HG03135 (cell line): ENCODE measurements at regions not wholly inside any gene's neighbourhood (a gene's known extent, or its start where the extent isn't known, plus 50 kb on each side); places are given as distances from the start of the nearest gene placed in this dataset.
"Not testable (repeated sequence)": the region's sequence is repeated elsewhere in the genome, so short reads cannot be mapped to it uniquely, and the experiment has no call there.

Source experiments
- ATAC-seq: cut with Tn5 transposase; IDR thresholded peaks from one replicate; pipeline ENCODE4 v1.9.1; 2021; ENCODE audit warnings: mild to moderate bottlenecking, moderate library complexity; ENCODE audit not compliant: unreplicated experiment

GRCh38 chr14:105675433-105675832 is 149.1 kb downstream of the TMEM121 start:
- not testable (repeated sequence) for ATAC-seq

- not testable (repeated sequence) for ATAC-seq
These were observed 149.7 kb downstream of the TMEM121 start for GRCh38 chr14:105675905-105676670.

- not testable (repeated sequence) for ATAC-seq
These were observed 151.7 kb downstream of the TMEM121 start for GRCh38 chr14:105678057-105678456.

GRCh38 chr14:105678996-105679958 is 152.9 kb downstream of the TMEM121 start:
- not testable (repeated sequence) for ATAC-seq

- ATAC-seq = peak; percentile 60
These were observed 153.8 kb downstream of the TMEM121 start for GRCh38 chr14:105679959-105680735.

GRCh38 chr14:105680736-105681098 is 154.3 kb downstream of the TMEM121 start:
- peak; percentile 33 for ATAC-seq

GRCh38 chr14:105681606-105682185 is 155.3 kb downstream of the TMEM121 start:
- ATAC-seq = not testable (repeated sequence)

GRCh38 chr14:105682442-105682841 is 156.1 kb downstream of the TMEM121 start:
- not testable (repeated sequence) for ATAC-seq

- ATAC-seq = no peak
These were observed 156.7 kb downstream of the TMEM121 start for GRCh38 chr14:105682956-105683570.

GRCh38 chr14:105684056-105684455 is 157.7 kb downstream of the TMEM121 start:
- ATAC-seq = not testable (repeated sequence)

- ATAC-seq = not testable (repeated sequence)
These were observed 158.2 kb downstream of the TMEM121 start for GRCh38 chr14:105684597-105684996.

GRCh38 chr14:105685003-105685402 is 158.6 kb downstream of the TMEM121 start:
- ATAC-seq = no peak

GRCh38 chr14:105685605-105686004 is 159.2 kb downstream of the TMEM121 start:
- not testable (repeated sequence) for ATAC-seq

GRCh38 chr14:105686050-105686449 is 159.7 kb downstream of the TMEM121 start:
- peak; percentile 49 for ATAC-seq

- peak; percentile 21 for ATAC-seq
These were observed 160.2 kb downstream of the TMEM121 start for GRCh38 chr14:105686462-105687170.

GRCh38 chr14:105687171-105688022 is 161.0 kb downstream of the TMEM121 start:
- not testable (repeated sequence) for ATAC-seq

- not testable (repeated sequence) for ATAC-seq
These were observed 161.6 kb downstream of the TMEM121 start for GRCh38 chr14:105688023-105688351.

- not testable (repeated sequence) for ATAC-seq
These were observed 162.4 kb downstream of the TMEM121 start for GRCh38 chr14:105688664-105689221.
